ENCODE measurements at regions not wholly inside any gene's neighbourhood (a gene's known extent, or its start where the extent isn't known, plus 50 kb on each side); places are given as distances from the start of the nearest gene placed in this dataset.

DNA sequence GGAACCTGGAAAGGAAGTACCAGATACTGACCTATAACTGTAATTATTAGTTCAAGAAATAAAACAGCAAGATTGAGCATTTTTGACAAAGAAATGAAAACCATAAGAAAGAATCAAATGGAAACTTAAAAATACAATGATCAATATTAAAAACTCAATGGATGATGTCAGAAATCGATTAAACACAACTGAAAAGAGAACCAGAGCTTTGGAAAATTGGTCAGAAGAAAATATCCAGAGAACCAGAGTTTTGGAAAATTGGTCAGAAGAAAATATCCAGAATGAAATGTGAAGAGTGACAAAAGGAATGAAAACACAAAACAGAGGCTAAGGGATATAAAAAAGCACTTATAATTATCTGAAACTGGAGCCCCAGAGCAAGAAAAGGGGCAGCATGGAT lies 438.6 kb downstream of the AJAP1 start:
- TF ChIP-seq, protein P1, sequence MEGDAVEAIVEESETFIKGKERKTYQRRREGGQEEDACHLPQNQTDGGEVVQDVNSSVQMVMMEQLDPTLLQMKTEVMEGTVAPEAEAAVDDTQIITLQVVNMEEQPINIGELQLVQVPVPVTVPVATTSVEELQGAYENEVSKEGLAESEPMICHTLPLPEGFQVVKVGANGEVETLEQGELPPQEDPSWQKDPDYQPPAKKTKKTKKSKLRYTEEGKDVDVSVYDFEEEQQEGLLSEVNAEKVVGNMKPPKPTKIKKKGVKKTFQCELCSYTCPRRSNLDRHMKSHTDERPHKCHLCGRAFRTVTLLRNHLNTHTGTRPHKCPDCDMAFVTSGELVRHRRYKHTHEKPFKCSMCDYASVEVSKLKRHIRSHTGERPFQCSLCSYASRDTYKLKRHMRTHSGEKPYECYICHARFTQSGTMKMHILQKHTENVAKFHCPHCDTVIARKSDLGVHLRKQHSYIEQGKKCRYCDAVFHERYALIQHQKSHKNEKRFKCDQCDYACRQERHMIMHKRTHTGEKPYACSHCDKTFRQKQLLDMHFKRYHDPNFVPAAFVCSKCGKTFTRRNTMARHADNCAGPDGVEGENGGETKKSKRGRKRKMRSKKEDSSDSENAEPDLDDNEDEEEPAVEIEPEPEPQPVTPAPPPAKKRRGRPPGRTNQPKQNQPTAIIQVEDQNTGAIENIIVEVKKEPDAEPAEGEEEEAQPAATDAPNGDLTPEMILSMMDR (IDR thresholded peaks at IDR 0.05; ENCODE audit: low read depth, low read length, poor library complexity, severe bottlenecking), result no peak
- no peak for TF ChIP-seq EZH2phosphoT487 (IDR thresholded peaks at IDR 0.05; ENCODE audit: borderline replicate concordance, low read length)

All from DOHH2 (cell line).